Prostate gland (tissue), 2 donors: ENCODE measurements at regions not wholly inside any gene's neighbourhood (a gene's known extent, or its start where the extent isn't known, plus 50 kb on each side); places are given as distances from the start of the nearest gene placed in this dataset.

Experiments
- POLR2A ChIP-seq: fragments of 450-650 bp; IDR thresholded peaks from one replicate; pipeline ENCODE4 v1.6.1; 2016; ENCODE audit warnings: antibody characterized with exemption, mild to moderate bottlenecking
- POLR2AphosphoS5 ChIP-seq: sonication (generic); formaldehyde crosslinking; IDR thresholded peaks from one replicate; pipeline ENCODE4 v1.6.1; 2017; ENCODE audit warnings: antibody characterized with exemption
- TF ChIP-seq, protein P1 (sequence below), 4 experiments: fragments of 200-600 bp in 2 of 4; fragments of 450-650 bp in 2 of 4; sonication (generic) in 2 of 4; IDR thresholded peaks; 1 replicate in 3 of 4; 2 replicates in 1 of 4; pipeline ENCODE4 v1.5.1; 2016 to 2019; ENCODE audit warnings: antibody characterized with exemption in 4 of 4, mild to moderate bottlenecking in 2 of 4, moderate library complexity in 2 of 4

DNA sequence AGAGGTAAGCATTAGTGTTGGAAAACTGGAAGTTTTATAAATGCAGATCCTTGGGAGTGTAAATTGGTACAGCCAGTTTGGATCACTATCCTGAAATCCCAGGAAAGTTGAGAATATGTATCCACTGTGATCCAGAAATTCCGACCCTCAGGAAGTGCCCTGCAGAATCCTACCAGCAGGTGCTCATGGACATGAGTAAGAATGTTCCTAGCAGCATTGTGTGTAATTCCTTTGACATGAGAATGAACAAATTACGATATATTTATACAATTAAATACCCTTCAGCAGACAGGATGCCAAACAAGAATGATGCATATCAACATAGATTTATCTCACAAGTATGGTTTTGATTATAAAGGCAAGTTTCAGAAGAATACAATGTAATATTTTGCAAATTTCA, 181.6 kb downstream of the XPNPEP1 start:
- TF ChIP-seq, protein P1, sequence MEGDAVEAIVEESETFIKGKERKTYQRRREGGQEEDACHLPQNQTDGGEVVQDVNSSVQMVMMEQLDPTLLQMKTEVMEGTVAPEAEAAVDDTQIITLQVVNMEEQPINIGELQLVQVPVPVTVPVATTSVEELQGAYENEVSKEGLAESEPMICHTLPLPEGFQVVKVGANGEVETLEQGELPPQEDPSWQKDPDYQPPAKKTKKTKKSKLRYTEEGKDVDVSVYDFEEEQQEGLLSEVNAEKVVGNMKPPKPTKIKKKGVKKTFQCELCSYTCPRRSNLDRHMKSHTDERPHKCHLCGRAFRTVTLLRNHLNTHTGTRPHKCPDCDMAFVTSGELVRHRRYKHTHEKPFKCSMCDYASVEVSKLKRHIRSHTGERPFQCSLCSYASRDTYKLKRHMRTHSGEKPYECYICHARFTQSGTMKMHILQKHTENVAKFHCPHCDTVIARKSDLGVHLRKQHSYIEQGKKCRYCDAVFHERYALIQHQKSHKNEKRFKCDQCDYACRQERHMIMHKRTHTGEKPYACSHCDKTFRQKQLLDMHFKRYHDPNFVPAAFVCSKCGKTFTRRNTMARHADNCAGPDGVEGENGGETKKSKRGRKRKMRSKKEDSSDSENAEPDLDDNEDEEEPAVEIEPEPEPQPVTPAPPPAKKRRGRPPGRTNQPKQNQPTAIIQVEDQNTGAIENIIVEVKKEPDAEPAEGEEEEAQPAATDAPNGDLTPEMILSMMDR (IDR thresholded peaks at IDR 0.05), result no peak
- no peak for TF ChIP-seq POLR2A
- TF ChIP-seq POLR2AphosphoS5, result no peak
